HG03571 (cell line): ENCODE measurements at regions not wholly inside any gene's neighbourhood (a gene's known extent, or its start where the extent isn't known, plus 50 kb on each side); places are given as distances from the start of the nearest gene placed in this dataset.

ENCODE experiments used
- ATAC-seq: cut with Tn5 transposase; IDR thresholded peaks from one replicate; pipeline ENCODE4 v1.9.1; 2021; ENCODE audit not compliant: unreplicated experiment

DNA sequence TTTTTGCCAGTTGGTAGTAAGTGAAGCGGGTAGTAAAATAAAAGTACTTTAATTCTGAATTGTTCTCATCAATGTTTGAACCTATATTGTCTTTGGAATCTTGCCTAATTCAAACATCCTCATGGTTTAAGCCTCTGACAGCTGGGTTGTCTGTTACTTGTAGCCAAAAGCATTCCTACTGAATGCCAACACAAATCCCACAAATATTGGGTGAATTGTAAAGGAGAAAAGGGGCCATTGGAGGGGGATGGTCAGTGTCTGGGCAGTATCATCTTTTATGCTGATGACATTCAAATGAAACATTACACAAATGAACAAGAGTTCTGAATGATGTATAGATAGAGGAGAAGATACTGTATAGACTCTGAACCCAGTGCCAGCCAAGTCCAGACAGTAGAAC, 309.5 kb downstream of the OSTF1 start:
- ATAC-seq, result no peak

DNA sequence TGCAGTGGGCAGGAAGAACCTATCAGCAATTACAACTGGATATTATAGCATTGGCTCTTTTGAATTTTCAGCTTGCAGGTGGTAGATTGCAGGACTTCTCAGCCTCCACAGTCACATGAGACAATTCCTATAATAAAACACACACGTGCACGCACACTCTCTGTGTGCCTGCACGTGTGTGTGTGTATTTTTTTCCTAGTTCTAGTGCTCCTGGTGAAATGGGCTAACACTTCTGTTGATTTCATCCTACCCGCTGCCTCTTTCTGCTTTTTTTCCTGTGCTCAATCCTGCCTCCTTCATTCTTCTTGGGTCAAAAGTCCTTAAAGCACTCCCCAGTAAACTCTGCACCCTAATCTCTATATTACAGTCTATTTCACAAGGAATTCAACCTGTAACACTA, 320.1 kb downstream of the OSTF1 start:
- no peak for ATAC-seq

DNA sequence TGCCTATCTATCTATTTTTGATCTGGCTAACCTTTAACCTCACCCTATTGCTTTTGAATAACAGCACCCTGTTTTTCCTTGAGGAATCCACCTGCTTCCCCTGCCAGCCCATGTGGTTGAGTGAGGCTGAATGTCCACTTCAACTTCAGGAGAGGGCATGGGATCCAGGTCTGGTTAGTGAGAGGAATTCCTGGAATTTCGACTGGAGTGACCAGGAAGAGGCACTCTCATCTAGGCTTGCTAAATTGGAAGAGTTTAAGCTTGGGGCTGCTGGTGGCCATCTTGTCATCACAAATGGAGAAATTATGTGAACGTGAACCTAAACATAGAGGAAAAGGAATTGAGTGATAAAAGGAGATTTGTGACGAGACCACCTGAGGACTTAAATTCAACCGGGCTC, 322.1 kb downstream of the OSTF1 start:
- no peak for ATAC-seq

- no peak for ATAC-seq
These were observed 326.3 kb downstream of the OSTF1 start for GRCh38 chr9:75414371-75415160.

DNA sequence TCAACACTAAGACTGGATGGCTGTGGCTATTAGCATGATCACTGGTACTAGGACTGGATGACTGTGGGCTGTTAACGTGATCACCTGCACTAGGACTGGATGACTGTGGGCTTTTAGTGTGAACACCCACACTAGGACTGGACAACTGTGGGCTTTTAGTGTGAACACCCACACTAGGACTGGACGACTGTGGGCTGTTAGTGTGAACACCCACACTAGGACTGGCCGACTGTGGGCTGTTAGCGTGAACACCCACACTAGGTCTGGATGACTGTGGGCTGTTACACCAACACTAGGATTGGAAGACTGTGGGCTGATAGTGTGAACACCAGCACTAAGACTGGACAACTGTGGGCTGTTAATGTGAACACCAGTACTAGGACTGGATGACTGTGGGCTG, 329.2 kb downstream of the OSTF1 start:
- ATAC-seq, result no peak

DNA sequence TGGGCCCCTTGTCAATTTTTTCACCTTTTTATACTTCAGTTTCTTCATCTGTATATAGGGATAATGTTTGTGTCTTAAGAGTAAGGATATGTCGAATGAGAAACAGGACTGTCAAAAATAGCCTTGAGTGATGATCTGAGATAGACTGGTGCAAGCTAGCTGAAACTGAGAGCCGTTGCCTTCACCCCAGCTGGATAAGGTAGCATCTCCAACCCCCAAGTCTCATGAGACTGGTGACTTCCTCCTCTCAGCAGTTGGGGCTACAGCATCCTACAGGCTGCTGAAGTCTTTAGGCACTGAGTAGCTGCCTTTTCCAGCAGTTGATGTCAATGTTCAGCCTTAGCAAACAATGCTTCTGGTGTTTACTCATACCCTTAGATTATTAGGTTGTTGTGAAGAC, 330.2 kb downstream of the OSTF1 start:
- no peak for ATAC-seq

DNA sequence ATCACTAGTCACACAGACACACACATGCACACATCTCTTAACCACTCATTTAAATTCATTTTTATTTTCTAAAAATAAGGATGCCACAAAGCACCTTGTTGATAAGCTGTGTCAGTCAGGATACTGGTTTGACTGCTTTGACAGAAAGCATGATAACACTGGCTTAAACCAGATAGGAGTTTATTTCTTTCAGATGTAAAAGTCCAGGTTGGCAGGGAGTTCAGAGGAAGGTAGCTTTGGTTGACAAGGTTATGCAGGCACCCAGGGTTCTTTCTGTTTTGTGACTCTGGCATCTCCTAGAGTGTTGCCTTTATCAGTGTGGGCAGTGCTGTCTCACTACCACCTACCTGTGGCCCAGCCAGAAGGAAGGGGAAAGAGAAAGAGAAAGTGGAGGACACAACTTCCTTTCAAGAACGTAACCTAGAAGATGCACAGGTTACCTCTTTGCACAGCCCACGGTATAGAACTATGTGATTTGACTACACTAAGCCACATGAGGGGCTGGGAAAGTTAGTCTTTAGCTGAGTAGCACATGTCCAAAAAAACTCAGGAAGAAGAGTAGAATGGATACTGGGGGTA, 334.7 kb downstream of the OSTF1 start:
- ATAC-seq, result no peak

DNA sequence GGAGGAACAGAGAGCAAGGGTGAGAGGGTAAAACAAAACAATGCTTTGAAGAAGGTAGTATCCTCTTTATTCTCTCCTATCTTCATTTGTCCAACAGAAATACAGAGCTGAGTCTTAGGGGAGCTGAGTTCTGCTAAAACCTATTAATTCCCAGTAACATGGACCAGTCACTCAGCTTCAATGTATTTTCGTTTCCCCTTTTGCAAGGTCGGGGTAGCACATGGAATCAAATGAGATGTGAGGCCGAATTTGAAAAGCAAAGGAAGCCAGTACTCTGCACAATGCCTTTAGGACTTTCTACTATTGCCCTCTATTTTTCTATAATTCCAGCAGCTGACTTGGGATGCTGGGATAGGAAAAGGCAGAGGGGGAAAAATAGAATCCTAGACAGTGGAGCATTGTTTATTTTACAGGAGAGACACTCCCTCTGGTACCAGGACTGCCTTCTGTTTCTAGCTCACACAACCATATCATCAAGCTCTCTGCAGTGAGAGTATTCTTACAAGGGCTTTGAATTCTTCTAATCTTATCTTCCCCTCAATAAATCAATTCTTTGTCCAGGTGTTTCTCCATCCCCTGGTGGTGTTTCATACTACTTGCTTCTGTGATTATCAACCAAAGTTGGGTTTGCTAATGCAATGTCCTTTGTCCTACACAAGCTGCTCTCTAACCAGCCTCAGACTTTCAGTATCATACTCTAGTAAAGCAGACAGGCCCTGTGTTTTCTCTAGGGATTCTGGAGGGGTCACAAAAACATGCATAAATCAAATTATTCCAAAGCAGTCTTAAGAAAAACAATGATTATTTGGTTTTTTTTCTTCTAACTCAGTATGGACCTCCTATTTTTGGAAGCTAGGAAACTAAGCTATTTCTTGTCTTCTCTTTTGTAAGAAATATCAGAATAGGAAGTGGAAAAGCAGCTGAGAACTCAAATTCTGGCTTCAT, 341.5 kb downstream of the OSTF1 start:
- no peak for ATAC-seq

DNA sequence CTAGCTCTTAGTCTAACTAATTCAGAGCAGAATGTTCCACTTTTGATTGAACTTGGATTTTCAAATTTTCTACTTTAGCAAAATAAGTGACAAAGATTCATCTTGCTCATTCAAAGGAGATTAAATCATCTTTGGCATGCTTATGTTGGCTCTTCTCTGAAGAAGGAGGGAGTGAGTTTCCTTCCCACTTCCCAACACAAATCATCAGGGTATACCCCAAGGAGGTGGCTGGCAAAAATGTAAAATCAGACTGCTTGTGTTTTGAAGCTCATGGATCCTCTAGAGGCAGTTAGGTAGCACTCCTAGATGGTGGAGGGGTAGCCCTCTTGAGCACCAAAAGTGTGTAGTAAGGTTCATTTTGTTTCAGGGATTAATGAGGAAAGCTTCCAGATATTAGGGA, 343.1 kb downstream of the OSTF1 start:
- ATAC-seq, result no peak

DNA sequence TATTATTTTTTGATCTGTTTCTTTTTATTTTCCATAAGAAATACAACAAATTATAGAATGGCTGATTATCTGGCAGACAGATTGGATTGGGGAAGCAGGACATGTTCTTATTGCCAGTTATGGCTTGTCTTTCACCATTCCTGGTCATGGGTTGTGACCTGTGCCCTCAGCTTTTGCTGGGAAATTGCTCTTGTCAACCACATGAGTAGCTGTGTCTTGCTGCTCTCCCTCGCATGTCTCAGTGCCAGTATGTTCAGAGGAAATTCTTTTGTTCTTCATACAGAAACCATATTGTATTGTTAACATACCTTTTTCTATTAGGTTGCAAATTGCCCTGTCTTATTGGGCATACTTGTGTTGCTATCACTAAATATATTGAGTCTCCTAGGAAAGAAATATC, 344.1 kb downstream of the OSTF1 start:
- no peak for ATAC-seq

DNA sequence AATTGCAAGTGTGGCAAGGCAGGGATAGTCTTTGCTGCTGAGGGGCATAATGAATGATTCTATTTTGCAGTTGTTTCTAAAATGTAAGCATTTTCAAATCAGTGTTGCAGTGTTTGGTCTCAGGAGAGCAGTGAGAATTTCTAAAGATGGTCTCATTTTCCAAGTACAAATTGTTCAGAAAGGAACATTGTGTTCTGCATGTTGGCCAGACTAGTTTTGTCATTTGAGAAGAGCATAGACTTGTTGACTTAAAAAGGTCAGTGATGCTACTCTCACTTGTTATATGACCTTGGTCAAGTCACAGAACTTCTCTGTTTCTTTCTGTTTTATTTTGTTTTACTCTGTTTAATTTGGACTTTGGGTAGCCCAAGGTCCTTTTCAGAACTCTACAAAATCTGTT, 344.6 kb downstream of the OSTF1 start:
- no peak for ATAC-seq

DNA sequence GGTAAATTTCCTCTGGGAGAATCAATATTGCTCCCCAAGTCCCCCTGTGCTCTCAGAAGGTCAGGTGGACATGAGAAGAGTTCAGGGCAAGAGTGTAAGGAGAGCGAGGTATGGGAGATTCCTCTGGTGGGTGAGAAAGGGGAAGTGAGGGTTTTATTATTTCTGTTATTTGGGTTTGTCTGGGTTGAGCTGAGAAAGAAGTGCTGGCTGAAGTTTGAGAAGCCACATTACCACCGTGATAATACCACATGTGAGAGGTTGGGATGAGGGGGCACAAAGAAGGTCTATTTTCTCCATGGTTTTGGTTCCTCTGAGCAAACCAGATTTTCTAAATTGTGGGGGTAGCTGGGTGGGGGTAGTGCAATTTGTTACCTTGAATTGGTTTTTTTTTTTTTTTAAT, 350.4 kb downstream of the OSTF1 start:
- no peak for ATAC-seq

DNA sequence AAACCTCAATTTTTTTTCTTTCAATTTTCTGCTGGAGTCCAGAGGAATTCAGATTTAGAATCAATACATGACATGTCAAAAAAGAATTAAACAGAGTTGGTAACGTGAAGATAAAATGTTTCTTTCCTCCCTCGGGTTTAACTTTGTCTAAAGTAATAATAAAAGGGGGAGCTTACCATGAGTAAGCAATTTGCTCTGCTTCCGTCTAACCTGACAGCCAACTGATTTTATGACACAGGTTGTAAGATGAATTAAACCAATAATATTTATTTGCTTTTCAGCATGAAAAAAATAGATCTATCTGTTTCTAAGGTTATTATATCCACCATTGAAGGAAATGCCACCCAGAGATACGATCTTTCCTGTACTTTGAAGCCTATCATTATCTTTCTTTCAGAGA, 352.6 kb downstream of the OSTF1 start:
- no peak for ATAC-seq

DNA sequence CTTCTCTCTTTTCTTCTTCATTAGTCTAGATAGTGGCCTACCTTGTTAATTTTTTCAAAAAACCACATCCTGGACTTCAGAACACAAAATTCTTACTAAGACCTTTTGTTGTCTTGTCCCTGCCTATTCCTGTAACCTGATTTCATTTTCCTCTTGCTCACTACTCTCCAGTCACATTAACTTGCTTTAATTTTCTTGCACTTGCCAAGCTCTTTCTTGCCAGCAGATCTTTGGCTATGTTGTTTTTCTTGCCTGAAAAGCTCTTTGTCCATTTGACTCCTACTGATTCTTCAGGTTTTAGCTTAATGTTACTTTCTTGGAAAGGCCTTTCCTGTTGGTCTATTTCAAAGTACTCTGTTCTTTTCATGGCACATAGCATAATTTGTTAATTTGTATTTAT, 356.8 kb downstream of the OSTF1 start:
- no peak for ATAC-seq

GRCh38 chr9:75447281-75447680, 359.0 kb downstream of the OSTF1 start:
- no peak for ATAC-seq

DNA sequence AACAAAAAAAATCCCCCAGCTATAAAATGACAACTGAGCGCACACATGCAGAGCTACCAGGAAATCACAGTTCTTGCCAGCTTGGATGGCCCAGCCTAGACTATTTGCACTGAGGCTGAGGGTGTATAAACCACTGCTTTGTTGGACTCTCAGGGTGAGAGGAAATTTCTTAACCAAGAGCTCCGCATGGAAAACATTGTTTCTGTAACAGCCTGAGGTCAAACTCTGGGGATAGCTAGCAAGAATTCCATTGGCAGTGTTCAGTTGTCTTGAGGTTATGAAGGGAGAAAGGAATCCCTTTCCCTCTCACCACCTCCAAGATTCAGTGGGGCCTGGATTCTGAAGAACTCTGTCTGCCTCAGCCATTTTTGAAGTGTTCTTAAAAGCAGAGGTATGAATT, 360.0 kb downstream of the OSTF1 start:
- ATAC-seq, result no peak

GRCh38 chr9:75448955-75449354, 360.6 kb downstream of the OSTF1 start:
- ATAC-seq, result no peak

DNA sequence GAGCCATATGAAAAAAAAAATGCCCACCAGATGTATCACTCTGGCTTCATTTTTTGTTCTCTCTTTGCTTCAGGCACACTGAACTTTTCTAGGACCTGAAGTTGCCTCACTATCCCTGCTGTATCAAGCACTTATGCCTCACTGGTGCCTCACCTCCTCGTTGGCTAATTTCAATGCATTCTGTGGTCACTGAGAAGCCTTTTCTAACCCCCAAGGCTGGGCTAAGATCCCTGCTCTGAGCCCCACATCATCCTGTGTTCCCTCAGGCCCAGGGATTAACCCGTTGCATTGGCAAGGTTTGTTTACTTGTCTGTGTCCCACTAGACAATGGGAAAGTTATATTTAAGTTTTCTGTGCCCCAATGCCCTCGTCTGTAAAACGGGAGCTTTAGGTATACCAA, 362.7 kb downstream of the OSTF1 start:
- no peak for ATAC-seq

DNA sequence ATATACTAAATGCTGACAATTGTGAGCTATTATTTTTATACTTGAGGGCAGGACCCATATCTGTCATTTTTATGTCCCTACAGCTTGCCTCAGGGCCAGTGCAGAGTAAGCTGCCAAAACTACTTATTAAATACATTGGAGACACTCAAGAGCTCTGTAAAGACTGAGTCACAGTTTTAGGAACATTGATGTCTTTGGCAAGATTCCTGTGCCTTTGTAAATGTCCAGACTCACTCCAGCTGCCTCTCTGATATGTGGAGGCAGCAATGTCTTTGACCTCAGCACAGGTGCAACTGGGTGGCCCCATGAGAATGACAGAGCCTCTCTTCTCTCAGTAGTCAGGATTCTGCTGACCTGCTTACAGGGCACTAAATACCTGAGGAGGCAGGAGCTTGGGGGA, 363.2 kb downstream of the OSTF1 start:
- no peak for ATAC-seq

DNA sequence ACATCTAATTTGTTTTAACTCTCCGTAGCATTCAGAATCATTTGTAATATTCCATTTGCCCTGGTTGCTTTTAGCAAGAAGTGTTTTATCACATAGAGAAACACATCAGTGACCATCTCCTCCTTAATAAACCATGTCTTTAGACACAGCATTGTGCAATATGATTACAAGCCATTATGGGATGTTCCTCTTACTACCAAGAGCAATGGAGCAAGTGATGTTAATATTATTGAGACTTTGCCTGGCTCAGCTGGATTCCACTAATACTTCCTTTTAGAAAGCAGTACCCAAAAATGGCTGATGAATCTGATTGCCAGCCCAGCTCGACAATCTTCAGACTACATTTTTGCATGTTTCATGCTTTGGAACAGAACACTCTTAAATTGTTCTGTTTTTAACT, 364.2 kb downstream of the OSTF1 start:
- ATAC-seq, result no peak

DNA sequence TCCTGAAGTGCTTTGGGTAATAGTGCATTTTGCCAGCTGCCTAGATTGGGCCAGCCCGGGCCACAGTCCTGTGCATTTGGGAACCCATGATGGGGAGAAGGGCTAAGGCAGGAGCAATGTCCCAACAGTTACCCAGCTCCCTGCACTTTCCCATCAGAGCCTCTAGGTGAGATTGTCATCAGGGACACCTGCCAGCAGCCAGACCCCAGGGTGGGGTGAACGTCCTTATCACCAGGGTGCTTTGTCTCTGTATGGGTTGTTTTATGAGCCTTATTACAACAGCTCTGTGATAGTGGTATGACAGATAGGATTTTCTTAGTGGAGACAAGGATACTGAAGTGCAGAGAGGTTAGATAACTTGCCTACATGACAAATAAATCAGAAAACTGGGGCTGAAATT, 365.7 kb downstream of the OSTF1 start:
- ATAC-seq, result no peak

DNA sequence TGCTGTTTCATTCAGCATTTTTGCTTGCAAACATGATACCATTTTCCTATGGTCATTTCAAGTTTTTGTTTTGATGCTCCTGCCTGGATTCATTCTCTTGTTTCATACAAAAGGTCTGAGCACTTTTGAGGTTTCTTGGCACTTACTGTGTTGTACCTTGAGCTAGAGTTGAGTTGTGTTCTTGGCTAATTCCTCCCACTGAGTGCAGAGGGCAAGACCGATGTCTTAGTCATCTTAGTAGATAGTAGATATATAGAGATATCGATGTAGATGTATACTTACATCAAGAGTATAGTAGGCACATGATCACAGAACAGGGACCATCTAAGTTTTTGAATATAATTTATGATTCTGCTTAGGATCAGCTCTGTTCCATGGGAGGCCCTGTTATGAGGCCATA, 366.6 kb downstream of the OSTF1 start:
- no peak for ATAC-seq
